Endodermal cell (in vitro differentiated cells): ENCODE measurements at regions not wholly inside any gene's neighbourhood (a gene's known extent, or its start where the extent isn't known, plus 50 kb on each side); places are given as distances from the start of the nearest gene placed in this dataset.

Experiments used
- DNase-seq: peaks from one replicate; pipeline ENCODE4 v3.0.0-alpha.2; 2017
- H3K27ac ChIP-seq: 2 replicates; pipeline ENCODE4 v1.5.1; 2013; ENCODE audit warnings: mild to moderate bottlenecking, low read depth, low read length, moderate library complexity
- H3K27me3 ChIP-seq: 2 replicates; pipeline ENCODE4 v1.6.1; 2013; ENCODE audit warnings: mild to moderate bottlenecking, low read length, moderate library complexity; ENCODE audit not compliant: insufficient read depth, control insufficient read depth, poor library complexity, severe bottlenecking
- H3K36me3 ChIP-seq: 2 replicates; pipeline ENCODE4 v1.7.0; 2013; ENCODE audit warnings: mild to moderate bottlenecking, low read length, moderate library complexity; ENCODE audit not compliant: control insufficient read depth, insufficient read depth
- H3K4me1 ChIP-seq: one replicate; pipeline ENCODE4 v1.7.0; 2013; ENCODE audit warnings: low read length; ENCODE audit not compliant: control insufficient read depth, insufficient read depth
- H3K4me3 ChIP-seq: 2 replicates; pipeline ENCODE4 v1.5.1; 2013; ENCODE audit warnings: mild to moderate bottlenecking, low read length, moderate library complexity
- H3K9ac ChIP-seq: 2 replicates; pipeline ENCODE4 v1.6.1; 2013; ENCODE audit warnings: mild to moderate bottlenecking, low read length, moderate library complexity; ENCODE audit not compliant: poor library complexity, severe bottlenecking; ENCODE audit errors: extremely low read depth
- H3K9me3 ChIP-seq: 2 replicates; pipeline ENCODE4 v1.6.1; 2013; ENCODE audit warnings: mild to moderate bottlenecking, low read length, moderate library complexity; ENCODE audit not compliant: control insufficient read depth
- H3K27ac Mint-ChIP-seq: 2 replicates; pipeline ENCODE4 v1.8.0; 2020; ENCODE audit warnings: mixed read lengths
- H3K27me3 Mint-ChIP-seq: 2 replicates; pipeline ENCODE4 v1.8.0; 2021; ENCODE audit warnings: mild to moderate bottlenecking, mixed read lengths; ENCODE audit not compliant: insufficient read depth
- H3K36me3 Mint-ChIP-seq: 2 replicates; pipeline ENCODE4 v1.8.0; 2020; ENCODE audit warnings: low read depth, mixed read lengths
- H3K4me1 Mint-ChIP-seq: 2 replicates; pipeline ENCODE4 v1.8.0; 2020; ENCODE audit warnings: mixed read lengths
- H3K4me3 Mint-ChIP-seq: 2 replicates; pipeline ENCODE4 v1.8.0; 2020; ENCODE audit warnings: mild to moderate bottlenecking, moderate library complexity, mixed read lengths
- H3K9me3 Mint-ChIP-seq: 2 replicates; pipeline ENCODE4 v1.8.0; 2020; ENCODE audit warnings: mild to moderate bottlenecking, mixed read lengths
- CTCF ChIP-seq: fragments of 200-600 bp; sonication (generic); conservative IDR thresholded peaks from 2 replicates; pipeline ENCODE4 v1.5.0; 2021; ENCODE audit warnings: antibody characterized with exemption, mild to moderate bottlenecking
- WGBS, 2 experiments: methylation state at CpG; one replicate each; pipeline versions ENCODE4 v1.1.5 to v1.1.7; 2013; ENCODE audit warnings: missing lambda C conversion rate in 2 of 2, mixed read lengths in 1 of 2; ENCODE audit not compliant: insufficient coverage in 1 of 2, insufficient read length in 1 of 2; 5-methylcytosine and 5-hydroxymethylcytosine counted together

GRCh38 chr5:68074048-68074632, 141.4 kb upstream of the PIK3R1 start:
- Mint-ChIP-seq H3K27me3 (no peaks in the 10 kb centered on the region), H3K36me3 (no peaks in the 10 kb centered on the region), H3K4me1 (peaks cover 14% of the 10 kb centered on the region), H3K4me3 (no peak overlapping the region), H3K9me3 (no peaks in the 10 kb centered on the region), H3K27ac (no peak overlapping the region)
- Histone ChIP-seq H3K27me3 (no peaks in the 10 kb centered on the region), H3K27ac (no peak overlapping the region), H3K9me3 (no peaks in the 10 kb centered on the region), H3K9ac (no peak overlapping the region), H3K4me1 (peaks cover 3% of the 10 kb centered on the region), H3K4me3 (no peak overlapping the region), H3K36me3 (no peaks in the 10 kb centered on the region)
- no peak for TF ChIP-seq CTCF
- no peak for DNase-seq
- WGBS, 2 experiments = 89 to 100% methylated on average over 1 of the region's 1 CpG

- Histone ChIP-seq H3K27me3 (no peaks in the 10 kb centered on the region), H3K4me1 (no peaks in the 10 kb centered on the region), H3K9ac (no peak overlapping the region), H3K4me3 (no peak overlapping the region), H3K9me3 (no peaks in the 10 kb centered on the region), H3K27ac (no peak overlapping the region), H3K36me3 (no peaks in the 10 kb centered on the region)
- no peak overlapping the region for H3K27ac Mint-ChIP-seq
- no peaks in the 10 kb centered on the region for H3K36me3 Mint-ChIP-seq
- H3K4me1 Mint-ChIP-seq = no peaks in the 10 kb centered on the region
- no peaks in the 10 kb centered on the region for H3K9me3 Mint-ChIP-seq
- H3K4me3 Mint-ChIP-seq = no peak overlapping the region
- no peaks in the 10 kb centered on the region for H3K27me3 Mint-ChIP-seq
- no peak for DNase-seq
- 90 to 97% methylated on average over 5 to 6 of the region's 6 CpGs for WGBS, 2 experiments
- no peak for TF ChIP-seq CTCF
Observed at GRCh38 chr5:68071736-68072135, 143.8 kb upstream of the PIK3R1 start.

- DNase-seq = no peak
- no peaks in the 10 kb centered on the region for H3K4me1 ChIP-seq
- no peaks in the 10 kb centered on the region for H3K4me1 Mint-ChIP-seq
- H3K9me3 ChIP-seq = no peaks in the 10 kb centered on the region
- H3K9ac ChIP-seq = no peak overlapping the region
- WGBS, 2 experiments = 93% methylated on average over 2 of the region's 3 CpGs; no CpG with 5 or more reads in 1 of the 2 experiments
- no peak overlapping the region for H3K4me3 ChIP-seq
- H3K27ac Mint-ChIP-seq = no peak overlapping the region
- H3K9me3 Mint-ChIP-seq = no peaks in the 10 kb centered on the region
- H3K27ac ChIP-seq = no peak overlapping the region
- no peaks in the 10 kb centered on the region for H3K36me3 Mint-ChIP-seq
- H3K4me3 Mint-ChIP-seq = no peak overlapping the region
- H3K27me3 ChIP-seq = no peaks in the 10 kb centered on the region
- H3K36me3 ChIP-seq = no peaks in the 10 kb centered on the region
- no peak for TF ChIP-seq CTCF
- no peaks in the 10 kb centered on the region for H3K27me3 Mint-ChIP-seq
Observed at GRCh38 chr5:68071282-68071632, 144.3 kb upstream of the PIK3R1 start.
